ENCODE measurements at regions not wholly inside any gene's neighbourhood (a gene's known extent, or its start where the extent isn't known, plus 50 kb on each side); places are given as distances from the start of the nearest gene placed in this dataset.

DNA sequence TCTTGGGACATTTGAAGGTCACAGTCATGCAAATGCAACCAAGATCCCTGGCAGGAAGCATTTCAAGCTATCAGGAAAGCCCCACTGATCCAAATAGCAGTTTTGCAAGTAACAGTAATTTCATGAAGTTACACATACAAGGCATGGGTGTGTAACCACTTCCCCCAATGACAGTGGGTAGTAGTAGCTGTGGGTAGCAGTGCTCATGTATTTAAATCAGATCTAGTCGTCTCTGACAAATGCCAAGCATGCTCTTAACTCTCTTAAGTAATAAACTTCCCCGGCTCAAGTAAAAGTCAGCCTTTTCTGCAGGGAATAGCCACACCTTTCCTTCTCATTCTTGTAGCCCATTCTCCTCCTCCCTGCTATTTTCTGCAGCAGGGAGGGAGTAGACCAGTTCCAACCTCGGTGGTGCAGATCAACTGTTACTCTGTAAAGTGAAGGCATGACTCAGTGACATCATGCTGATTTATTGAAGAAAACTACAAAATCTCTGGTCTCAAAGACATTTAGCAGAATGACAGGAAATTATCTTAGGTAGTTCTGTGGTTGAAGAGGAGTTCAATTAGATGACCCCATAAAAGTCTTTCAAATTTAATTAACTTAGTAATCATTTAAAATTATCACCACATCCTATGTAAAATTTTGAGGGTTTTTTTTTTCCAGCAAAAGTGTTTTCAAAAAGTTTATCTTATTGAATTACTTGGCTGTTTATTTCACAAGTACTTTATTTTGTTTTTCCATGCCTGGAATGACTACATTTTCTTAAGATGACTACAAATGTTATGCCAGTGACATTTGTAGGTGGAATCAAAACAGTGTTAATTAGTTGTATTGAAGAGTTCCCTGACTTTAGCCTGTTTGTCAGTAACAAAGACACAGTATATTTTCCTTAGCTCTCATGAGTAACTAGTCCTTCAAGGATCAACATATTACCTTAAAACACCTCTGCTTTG is 568.3 kb downstream of the INHBA start:
- TF ChIP-seq POLR2A (IDR thresholded peaks at IDR 0.05) (no peak), POLR2AphosphoS5 (IDR thresholded peaks at IDR 0.05) (no peak)
- TF ChIP-seq, protein P1, sequence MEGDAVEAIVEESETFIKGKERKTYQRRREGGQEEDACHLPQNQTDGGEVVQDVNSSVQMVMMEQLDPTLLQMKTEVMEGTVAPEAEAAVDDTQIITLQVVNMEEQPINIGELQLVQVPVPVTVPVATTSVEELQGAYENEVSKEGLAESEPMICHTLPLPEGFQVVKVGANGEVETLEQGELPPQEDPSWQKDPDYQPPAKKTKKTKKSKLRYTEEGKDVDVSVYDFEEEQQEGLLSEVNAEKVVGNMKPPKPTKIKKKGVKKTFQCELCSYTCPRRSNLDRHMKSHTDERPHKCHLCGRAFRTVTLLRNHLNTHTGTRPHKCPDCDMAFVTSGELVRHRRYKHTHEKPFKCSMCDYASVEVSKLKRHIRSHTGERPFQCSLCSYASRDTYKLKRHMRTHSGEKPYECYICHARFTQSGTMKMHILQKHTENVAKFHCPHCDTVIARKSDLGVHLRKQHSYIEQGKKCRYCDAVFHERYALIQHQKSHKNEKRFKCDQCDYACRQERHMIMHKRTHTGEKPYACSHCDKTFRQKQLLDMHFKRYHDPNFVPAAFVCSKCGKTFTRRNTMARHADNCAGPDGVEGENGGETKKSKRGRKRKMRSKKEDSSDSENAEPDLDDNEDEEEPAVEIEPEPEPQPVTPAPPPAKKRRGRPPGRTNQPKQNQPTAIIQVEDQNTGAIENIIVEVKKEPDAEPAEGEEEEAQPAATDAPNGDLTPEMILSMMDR (IDR thresholded peaks at IDR 0.05): no peak
- no peaks in the 10 kb centered on the region for H3K27me3 ChIP-seq (replicated peaks; ENCODE audit: insufficient read depth)
- intact Hi-C loops (cut with DNase I): no loop called here
- no peak for DNase-seq (ENCODE audit: low spot score)
- H3K4me1 ChIP-seq (replicated peaks): no peaks in the 10 kb centered on the region
- 48% methylated on average over 3 of the region's 3 CpGs for WGBS
- no peaks in the 10 kb centered on the region for H3K36me3 ChIP-seq
- H3K4me3 ChIP-seq: no peak overlapping the region
- H3K9me3 ChIP-seq: no peaks in the 10 kb centered on the region
- H3K27ac ChIP-seq: no peak overlapping the region

DNA sequence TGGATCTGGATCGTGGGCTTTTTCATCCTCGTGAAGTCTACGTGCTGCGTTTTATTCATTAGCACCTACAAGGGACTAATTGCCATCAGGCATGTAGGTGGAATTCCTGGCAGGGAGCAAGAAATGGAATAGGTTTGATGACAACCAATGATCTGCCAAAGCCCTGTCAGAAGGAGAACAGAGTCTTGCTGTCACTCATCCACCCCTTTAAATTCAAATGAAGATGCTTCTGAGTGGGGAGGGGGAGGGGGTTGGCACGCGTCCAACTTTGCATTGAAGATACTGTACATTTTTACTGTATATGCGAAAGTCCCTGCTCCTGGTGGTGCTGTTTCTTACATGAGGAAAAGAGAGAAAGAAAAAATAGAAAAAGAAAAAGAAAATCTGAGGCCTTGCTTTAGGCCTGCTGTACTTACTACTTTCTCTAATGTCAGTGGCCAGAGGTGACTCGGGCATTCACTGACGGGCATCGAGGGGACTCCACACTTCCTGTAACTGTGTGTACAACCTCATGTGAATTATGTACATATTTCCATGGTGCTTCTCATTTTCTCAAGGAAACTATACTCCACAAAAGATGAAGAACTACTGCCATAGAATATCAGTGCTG is 569.1 kb downstream of the INHBA start:
- WGBS: 84% methylated on average over 10 of the region's 10 CpGs

DNA sequence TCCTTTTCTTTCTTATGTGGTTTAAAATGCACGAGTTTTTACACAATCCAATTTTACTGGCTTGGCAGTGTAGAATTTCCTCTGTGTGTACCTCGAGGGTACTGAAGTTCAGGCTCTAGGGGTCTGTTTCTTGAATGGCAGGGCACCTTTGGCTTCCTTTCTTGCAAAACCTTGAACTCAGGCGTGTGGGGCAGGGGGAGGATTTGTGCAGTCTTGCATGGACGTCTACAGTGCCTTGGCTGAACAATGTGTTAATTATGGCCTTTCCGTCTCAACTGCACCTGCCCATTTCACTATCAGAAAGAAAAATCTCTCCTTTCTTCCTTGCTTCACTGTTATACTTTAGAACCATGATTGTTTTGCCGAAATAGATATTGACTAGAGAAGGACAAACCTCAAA is 570.9 kb downstream of the INHBA start:
- no peaks in the 10 kb centered on the region for H3K9me3 ChIP-seq
- no peak overlapping the region for H3K4me3 ChIP-seq
- H3K4me1 ChIP-seq (replicated peaks): no peaks in the 10 kb centered on the region
- no peaks in the 10 kb centered on the region for H3K27me3 ChIP-seq (replicated peaks; ENCODE audit: insufficient read depth)
- no peak for DNase-seq (ENCODE audit: low spot score)
- H3K27ac ChIP-seq: no peak overlapping the region
- no peak for TF ChIP-seq POLR2AphosphoS5 (IDR thresholded peaks at IDR 0.05)
- TF ChIP-seq POLR2A (IDR thresholded peaks at IDR 0.05): no peak
- TF ChIP-seq, protein P1 (IDR thresholded peaks at IDR 0.05): no peak
- WGBS: 58% methylated on average over 6 of the region's 6 CpGs
- intact Hi-C loops (cut with DNase I): no loop called here
- H3K36me3 ChIP-seq: no peaks in the 10 kb centered on the region

More for the DNA sequence above, 569.1 kb downstream of the INHBA start:
- TF ChIP-seq POLR2A (IDR thresholded peaks at IDR 0.05): no peak
- TF ChIP-seq POLR2AphosphoS5 (IDR thresholded peaks at IDR 0.05): no peak
- TF ChIP-seq, protein P1 (IDR thresholded peaks at IDR 0.05): no peak
- intact Hi-C loops (cut with DNase I): no loop called here
- Histone ChIP-seq H3K4me1 (replicated peaks) (no peaks in the 10 kb centered on the region), H3K9me3 (no peaks in the 10 kb centered on the region), H3K36me3 (no peaks in the 10 kb centered on the region), H3K27ac (no peak overlapping the region), H3K4me3 (no peak overlapping the region), H3K27me3 (replicated peaks; ENCODE audit: insufficient read depth) (no peaks in the 10 kb centered on the region)
- no peak for DNase-seq (ENCODE audit: low spot score)

DNA sequence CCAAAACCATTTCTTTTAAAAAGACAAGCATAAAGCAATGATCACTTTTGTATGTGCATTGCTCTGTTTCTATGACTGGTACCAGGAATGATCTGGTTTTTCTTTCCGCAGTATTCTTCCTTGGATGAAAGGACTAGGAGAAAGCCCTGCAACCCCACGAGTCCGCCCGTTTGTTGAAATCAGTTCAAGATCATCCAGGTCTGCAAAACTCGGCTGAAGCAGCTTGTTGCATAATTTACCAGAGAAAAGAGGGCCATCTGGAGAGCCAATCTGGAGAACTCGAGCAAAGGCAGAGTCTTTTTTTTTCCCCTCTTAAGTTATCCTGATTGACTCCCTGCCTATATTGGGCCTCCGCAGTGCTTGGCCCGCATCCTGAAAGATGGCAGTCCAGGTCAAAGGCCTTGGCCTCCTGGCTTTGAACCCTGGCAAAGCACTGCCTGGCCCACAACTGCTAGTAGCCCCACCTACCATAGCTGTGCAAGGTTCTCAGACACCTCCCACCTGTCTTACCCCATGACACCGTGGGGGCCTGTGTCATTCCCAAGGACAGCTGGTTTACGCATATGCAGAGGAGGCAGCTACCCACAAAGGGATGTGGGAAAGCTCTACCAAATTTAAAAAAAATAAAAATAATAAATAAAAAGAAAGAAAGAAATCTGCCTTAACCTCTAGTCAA is 572.2 kb downstream of the INHBA start:
- intact Hi-C loops (cut with DNase I): no loop called here

More for the DNA sequence above, 572.2 kb downstream of the INHBA start:
- Histone ChIP-seq H3K4me1 (replicated peaks) (no peaks in the 10 kb centered on the region), H3K9me3 (no peaks in the 10 kb centered on the region), H3K4me3 (no peak overlapping the region), H3K27me3 (replicated peaks; ENCODE audit: insufficient read depth) (no peaks in the 10 kb centered on the region), H3K27ac (no peak overlapping the region), H3K36me3 (no peaks in the 10 kb centered on the region)
- no peak for DNase-seq (ENCODE audit: low spot score)
- 87% methylated on average over 10 of the region's 10 CpGs for WGBS
- TF ChIP-seq POLR2AphosphoS5 (IDR thresholded peaks at IDR 0.05) (no peak), POLR2A (IDR thresholded peaks at IDR 0.05) (no peak)
- TF ChIP-seq, protein P1 (IDR thresholded peaks at IDR 0.05): no peak
